MM.1S (cell line): ENCODE measurements at regions not wholly inside any gene's neighbourhood (a gene's known extent, or its start where the extent isn't known, plus 50 kb on each side); places are given as distances from the start of the nearest gene placed in this dataset.

Source experiments
- DNase-seq: peaks from one replicate; pipeline ENCODE4 v3.0.0-alpha.2; 2015
- H2AFZ ChIP-seq: fragments of 300-600 bp; sonication (generic); 2 replicates; pipeline ENCODE4 v1.6.0; 2016; ENCODE audit warnings: antibody characterized with exemption, low read length
- H3F3A ChIP-seq: fragments of 300-600 bp; sonication (generic); 2 replicates; pipeline ENCODE4 v1.6.1; 2016; ENCODE audit warnings: mild to moderate bottlenecking, antibody characterized with exemption, low read length, moderate library complexity, mixed read lengths; ENCODE audit not compliant: insufficient read depth
- H3K27ac ChIP-seq: fragments of 300-600 bp; sonication (generic); 2 replicates; pipeline ENCODE4 v1.5.1; 2016; ENCODE audit warnings: mild to moderate bottlenecking, low read length
- H3K27me3 ChIP-seq: fragments of 300-600 bp; sonication (generic); replicated peaks from 2 replicates; pipeline ENCODE4 v1.6.0; 2016; ENCODE audit warnings: low read length; ENCODE audit not compliant: insufficient read depth
- H3K36me3 ChIP-seq: fragments of 300-600 bp; sonication (generic); replicated peaks from 2 replicates; pipeline ENCODE4 v1.6.1; 2016; ENCODE audit warnings: mild to moderate bottlenecking, low read length, mixed read lengths; ENCODE audit not compliant: insufficient read depth
- H3K4me1 ChIP-seq: fragments of 300-600 bp; sonication (generic); 2 replicates; pipeline ENCODE4 v1.6.1; 2016; ENCODE audit warnings: low read length, mixed read lengths
- H3K4me2 ChIP-seq: fragments of 300-600 bp; sonication (generic); 2 replicates; pipeline ENCODE4 v1.6.0; 2016; ENCODE audit warnings: low read depth, low read length
- H3K4me3 ChIP-seq: fragments of 300-600 bp; sonication (generic); 2 replicates; pipeline ENCODE4 v1.5.1; 2016; ENCODE audit warnings: low read length, mixed read lengths
- H3K79me2 ChIP-seq: fragments of 300-600 bp; sonication (generic); 2 replicates; pipeline ENCODE4 v1.6.1; 2016; ENCODE audit warnings: mixed run types, low read length, mixed read lengths
- H3K9ac ChIP-seq: fragments of 300-600 bp; sonication (generic); 2 replicates; pipeline ENCODE4 v1.6.1; 2016; ENCODE audit warnings: low read length, mixed read lengths
- H3K9me2 ChIP-seq: fragments of 300-600 bp; sonication (generic); replicated peaks from 2 replicates; pipeline ENCODE4 v1.6.1; 2016; ENCODE audit warnings: mild to moderate bottlenecking, low read length, mixed read lengths; ENCODE audit not compliant: insufficient read depth
- H3K9me3 ChIP-seq: fragments of 300-600 bp; sonication (generic); replicated peaks from 2 replicates; pipeline ENCODE4 v1.6.1; 2016; ENCODE audit warnings: mild to moderate bottlenecking, low read length, mixed read lengths; ENCODE audit not compliant: insufficient read depth
- H4K20me1 ChIP-seq: fragments of 300-600 bp; sonication (generic); 2 replicates; pipeline ENCODE4 v1.6.1; 2016; ENCODE audit warnings: mild to moderate bottlenecking, low read length, moderate library complexity, mixed read lengths; ENCODE audit not compliant: insufficient read depth
- EZH2 ChIP-seq: fragments of 300-600 bp; sonication (generic); optimal IDR thresholded peaks from 2 replicates; pipeline ENCODE3; 2017; ENCODE audit warnings: low read depth, mild to moderate bottlenecking, antibody characterized with exemption, low read length, mixed read lengths
- EZH2phosphoT487 ChIP-seq: fragments of 300-600 bp; sonication (generic); IDR thresholded peaks from 2 replicates; pipeline ENCODE4 v1.6.1; 2018; ENCODE audit warnings: antibody characterized with exemption, low read length
- TF ChIP-seq, protein P1 (sequence below): fragments of 300-600 bp; sonication (generic); IDR thresholded peaks from 2 replicates; pipeline ENCODE4 v1.5.1; 2016; ENCODE audit warnings: antibody characterized with exemption, low read length, mixed read lengths

DNA sequence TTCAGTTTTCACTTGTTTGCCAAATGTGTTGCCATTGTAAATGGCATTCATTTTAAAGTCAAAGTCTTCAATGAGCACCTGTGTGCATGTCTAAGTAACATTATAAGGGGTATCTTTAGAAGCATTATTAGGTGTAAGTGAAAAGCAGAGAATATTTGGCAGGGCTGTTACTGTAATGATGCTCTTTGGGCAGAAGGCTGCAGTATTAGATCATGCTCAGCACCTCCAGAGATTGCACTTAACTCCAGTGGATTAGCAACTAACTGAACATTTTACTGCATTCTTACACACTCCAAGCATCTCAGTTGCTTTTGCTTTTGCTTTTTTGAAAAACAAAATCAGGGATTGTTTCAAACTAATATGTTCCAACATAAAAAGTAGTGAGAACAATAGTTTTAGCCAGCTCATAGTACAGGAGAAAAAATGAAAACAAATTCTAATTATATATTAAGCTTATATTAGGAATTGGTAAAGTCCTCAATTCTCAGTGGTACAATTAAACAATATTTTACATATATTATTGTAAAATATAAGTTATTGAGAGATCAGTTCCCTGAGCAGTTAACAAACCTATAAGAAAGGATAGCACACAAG is 1740.9 kb upstream of the CDH9 start:
- TF ChIP-seq, protein P1, sequence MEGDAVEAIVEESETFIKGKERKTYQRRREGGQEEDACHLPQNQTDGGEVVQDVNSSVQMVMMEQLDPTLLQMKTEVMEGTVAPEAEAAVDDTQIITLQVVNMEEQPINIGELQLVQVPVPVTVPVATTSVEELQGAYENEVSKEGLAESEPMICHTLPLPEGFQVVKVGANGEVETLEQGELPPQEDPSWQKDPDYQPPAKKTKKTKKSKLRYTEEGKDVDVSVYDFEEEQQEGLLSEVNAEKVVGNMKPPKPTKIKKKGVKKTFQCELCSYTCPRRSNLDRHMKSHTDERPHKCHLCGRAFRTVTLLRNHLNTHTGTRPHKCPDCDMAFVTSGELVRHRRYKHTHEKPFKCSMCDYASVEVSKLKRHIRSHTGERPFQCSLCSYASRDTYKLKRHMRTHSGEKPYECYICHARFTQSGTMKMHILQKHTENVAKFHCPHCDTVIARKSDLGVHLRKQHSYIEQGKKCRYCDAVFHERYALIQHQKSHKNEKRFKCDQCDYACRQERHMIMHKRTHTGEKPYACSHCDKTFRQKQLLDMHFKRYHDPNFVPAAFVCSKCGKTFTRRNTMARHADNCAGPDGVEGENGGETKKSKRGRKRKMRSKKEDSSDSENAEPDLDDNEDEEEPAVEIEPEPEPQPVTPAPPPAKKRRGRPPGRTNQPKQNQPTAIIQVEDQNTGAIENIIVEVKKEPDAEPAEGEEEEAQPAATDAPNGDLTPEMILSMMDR = peak; percentile 16
- TF ChIP-seq EZH2 (no peak), EZH2phosphoT487 (no peak)
- H4K20me1 ChIP-seq = no peaks in the 10 kb centered on the region

DNA sequence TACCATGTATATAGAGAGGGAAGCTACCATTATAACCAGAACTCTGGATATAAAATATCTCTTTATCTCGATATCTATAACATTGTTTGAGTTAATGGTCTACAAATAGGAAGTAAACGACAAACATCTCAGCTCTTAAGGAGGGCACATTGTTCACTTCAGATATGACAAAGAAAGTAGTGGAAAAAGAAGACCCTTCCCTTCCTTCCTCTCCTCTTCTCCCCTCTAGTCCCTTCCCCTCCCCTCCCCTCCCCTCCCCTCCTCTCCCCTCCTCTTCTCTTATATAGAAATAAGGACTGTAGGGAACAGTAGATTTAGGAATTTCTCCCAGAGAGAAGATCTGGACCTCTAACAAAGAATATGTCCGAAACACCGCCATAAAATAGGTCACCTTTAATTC is 1731.9 kb upstream of the CDH9 start:
- H3K9me3 ChIP-seq = no peaks in the 10 kb centered on the region
- H3K79me2 ChIP-seq = no peaks in the 10 kb centered on the region
- no peak overlapping the region for H2AFZ ChIP-seq
- H3K4me3 ChIP-seq = no peak overlapping the region
- H3K4me1 ChIP-seq = no peaks in the 10 kb centered on the region
- no peak overlapping the region for H3K4me2 ChIP-seq
- no peaks in the 10 kb centered on the region for H3K27me3 ChIP-seq
- no peaks in the 10 kb centered on the region for H4K20me1 ChIP-seq
- TF ChIP-seq, protein P1 = no peak
- TF ChIP-seq EZH2 (no peak), EZH2phosphoT487 (no peak)
- no peak for DNase-seq
- no peaks in the 10 kb centered on the region for H3K36me3 ChIP-seq
- H3K9ac ChIP-seq = no peak overlapping the region
- H3K27ac ChIP-seq = no peak overlapping the region
- no peaks in the 10 kb centered on the region for H3F3A ChIP-seq
- no peaks in the 10 kb centered on the region for H3K9me2 ChIP-seq

More for the DNA sequence above, 1740.9 kb upstream of the CDH9 start:
- Histone ChIP-seq H3K4me3 (no peak overlapping the region), H3K36me3 (no peaks in the 10 kb centered on the region), H3K4me1 (no peaks in the 10 kb centered on the region), H2AFZ (no peak overlapping the region), H3K27me3 (no peaks in the 10 kb centered on the region), H3K79me2 (no peaks in the 10 kb centered on the region), H3K4me2 (no peak overlapping the region), H3K27ac (no peak overlapping the region), H3F3A (no peaks in the 10 kb centered on the region), H3K9ac (no peak overlapping the region), H3K9me2 (no peaks in the 10 kb centered on the region), H3K9me3 (no peaks in the 10 kb centered on the region)
- no peak for DNase-seq

DNA sequence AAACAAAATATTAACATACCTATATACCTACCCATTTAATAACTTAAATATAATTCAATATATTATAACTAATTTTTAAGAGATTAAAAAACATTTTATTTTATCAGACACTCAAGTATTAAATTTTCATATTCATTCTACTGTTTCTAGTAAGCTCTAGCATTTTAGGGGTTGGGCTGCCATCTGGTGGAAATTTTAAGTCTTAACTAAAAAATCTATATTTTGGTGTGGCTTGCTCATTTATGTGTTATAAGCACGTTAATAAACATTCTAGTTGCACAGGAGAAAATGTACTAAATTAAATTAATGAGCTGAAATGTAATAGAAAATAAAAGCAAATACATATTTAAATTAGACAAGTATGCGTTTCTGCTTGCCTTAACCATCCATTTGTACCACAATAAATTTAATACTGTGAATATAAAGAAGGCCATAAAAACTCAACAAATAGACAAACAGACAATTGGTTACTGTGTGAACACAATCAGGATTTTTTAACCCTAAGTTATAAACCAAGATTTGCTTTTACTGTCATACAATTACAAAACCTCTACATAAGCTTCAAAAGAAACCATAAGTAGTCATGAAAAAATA is 1728.3 kb upstream of the CDH9 start:
- Histone ChIP-seq H3K9ac (no peak overlapping the region), H3K9me2 (no peaks in the 10 kb centered on the region), H3F3A (no peaks in the 10 kb centered on the region), H3K79me2 (no peaks in the 10 kb centered on the region), H3K4me2 (no peak overlapping the region), H3K4me3 (no peak overlapping the region), H3K27me3 (no peaks in the 10 kb centered on the region), H3K36me3 (no peaks in the 10 kb centered on the region), H3K27ac (no peak overlapping the region), H4K20me1 (no peaks in the 10 kb centered on the region), H2AFZ (no peak overlapping the region), H3K9me3 (no peaks in the 10 kb centered on the region), H3K4me1 (no peaks in the 10 kb centered on the region)
- DNase-seq = peak; percentile 58
- TF ChIP-seq EZH2 (no peak), EZH2phosphoT487 (no peak)
- TF ChIP-seq, protein P1 = peak; percentile 37
